ENCODE measurements at regions not wholly inside any gene's neighbourhood (a gene's known extent, or its start where the extent isn't known, plus 50 kb on each side); places are given as distances from the start of the nearest gene placed in this dataset.
"Not testable (repeated sequence)": the region's sequence is repeated elsewhere in the genome, so short reads cannot be mapped to it uniquely, and the experiment has no call there.

DNA sequence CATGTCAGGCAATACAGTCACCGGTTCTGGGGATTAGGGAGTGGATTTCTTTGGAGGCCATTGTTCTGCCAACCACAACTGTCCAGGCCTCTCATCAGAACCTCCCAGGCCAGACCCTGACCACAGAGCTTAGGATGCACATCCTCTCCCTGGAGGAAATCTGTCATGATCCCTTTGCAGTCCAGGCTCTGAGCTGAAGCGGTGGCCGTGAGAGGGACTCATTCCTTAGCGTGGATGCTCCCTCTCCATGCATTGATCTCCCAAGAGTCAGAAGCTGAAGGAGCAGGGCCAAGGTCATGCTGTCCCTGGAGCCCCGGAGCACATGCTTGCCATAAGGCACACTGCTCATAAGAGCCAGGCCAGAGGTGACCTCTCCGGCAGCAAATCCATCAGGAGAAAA, 181.4 kb downstream of the COPRS start:
- no peak for DNase-seq

DNA sequence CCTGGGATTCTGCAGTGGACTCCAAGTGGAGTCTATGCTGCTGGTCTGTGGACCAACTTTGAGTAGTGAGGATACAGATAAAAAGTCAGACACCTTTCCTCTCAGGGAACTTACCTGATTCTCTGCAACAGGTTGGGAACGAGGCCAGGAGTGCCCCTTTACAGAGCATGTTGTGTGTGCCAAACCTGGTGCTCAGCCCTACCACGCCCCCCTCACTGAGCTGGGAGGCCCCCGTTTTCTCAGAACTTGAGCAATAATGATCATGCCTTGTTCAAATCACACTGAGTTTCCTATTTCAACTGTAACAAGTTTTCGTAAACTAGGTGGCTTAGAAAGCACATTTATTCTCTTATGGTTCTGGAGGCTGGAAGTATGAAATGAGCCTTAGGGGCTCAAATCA, 182.0 kb downstream of the COPRS start:
- DNase-seq: no peak

- DNase-seq: not testable (repeated sequence)
These were observed 183.7 kb downstream of the COPRS start for GRCh38 chr17:31675392-31675791.

DNA sequence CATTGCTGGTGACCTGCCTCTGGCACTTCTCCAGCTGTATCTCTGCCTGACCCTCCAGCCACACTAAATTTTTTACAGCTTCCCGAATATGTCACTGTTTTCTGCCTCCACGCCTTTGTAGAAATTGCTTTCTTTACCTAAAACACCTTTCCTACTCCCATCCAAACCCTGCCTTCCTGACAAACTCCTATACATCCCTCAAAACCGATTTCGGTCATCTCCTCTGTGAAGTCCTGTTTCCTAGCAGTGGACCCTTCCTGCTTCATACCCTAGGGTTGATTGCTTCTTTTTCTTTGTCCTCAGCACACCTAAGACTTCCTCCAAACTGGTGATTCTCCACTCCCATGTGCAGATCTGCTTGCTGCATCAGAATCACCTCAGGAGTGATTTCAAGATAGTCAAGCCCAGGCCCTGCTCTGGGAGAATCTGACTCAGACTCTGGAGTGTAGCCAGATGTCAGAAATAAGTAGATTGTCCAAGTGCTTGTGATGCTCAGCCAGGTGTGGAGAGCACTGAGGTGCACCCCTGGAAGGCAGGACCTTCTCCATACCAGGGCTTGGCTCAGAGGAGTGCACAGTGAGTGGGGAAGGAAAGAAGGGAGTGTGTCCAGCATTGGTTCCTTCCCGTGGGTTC, 184.2 kb downstream of the COPRS start:
- no peak for DNase-seq

DNA sequence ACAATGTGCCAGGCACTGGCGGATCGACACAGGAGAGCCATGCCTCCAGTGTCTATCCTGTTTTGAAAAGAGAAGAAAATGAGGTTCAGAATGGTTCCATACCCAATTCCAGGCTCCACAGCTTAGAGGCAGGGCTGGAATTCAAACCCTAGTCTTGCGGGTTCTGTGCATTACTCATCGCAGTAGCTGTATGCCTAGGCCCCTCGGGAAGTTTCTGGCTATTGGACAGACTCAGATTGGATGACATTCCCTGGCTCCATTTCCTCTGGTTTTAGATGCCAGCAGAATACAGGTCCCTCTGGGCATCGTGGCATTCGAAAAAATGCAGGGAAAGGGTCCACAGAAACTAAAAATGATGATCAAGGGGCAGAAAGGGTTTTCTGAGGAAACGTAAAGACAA, 184.7 kb downstream of the COPRS start:
- DNase-seq: no peak

GRCh38 chr17:31673076-31673475, 186.0 kb downstream of the COPRS start:
- DNase-seq: no peak

DNA sequence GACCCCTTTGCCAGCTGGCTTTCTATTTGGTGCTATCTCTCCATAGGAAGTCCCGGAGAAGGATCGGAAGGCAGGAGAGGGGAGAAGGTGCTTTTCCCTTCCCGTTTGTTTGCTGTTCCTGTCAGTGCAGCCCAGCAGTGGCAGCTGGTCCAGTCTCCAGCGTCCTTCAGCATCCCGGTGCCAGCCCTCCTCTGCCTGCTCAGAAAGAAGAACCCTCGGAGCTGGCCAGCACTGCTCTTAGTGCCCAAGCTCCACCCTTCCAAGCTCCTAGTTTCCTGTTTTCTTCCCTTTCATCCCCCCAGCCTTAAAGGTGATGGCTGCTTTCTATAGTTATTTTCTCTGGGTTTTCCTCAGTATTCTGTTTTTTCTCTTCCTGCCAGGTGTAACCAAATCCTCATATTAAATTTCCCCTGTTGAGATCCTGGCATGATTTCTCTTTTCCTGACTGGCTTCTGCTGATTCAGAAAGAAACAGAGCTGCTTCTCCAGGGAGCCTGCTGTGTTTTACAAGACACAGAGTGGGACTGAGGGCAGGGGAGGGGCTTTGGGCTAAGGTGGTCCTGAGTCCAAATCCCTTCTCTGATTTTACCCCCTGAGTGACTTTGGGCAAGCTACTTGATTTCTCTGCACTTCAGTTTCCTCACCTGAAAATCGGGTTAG, 186.8 kb downstream of the COPRS start:
- no peak for DNase-seq

GRCh38 chr17:31663576-31663975, 195.5 kb downstream of the COPRS start:
- no peak for DNase-seq

GRCh38 chr17:31660684-31661083, 198.4 kb downstream of the COPRS start:
- DNase-seq: no peak

GRCh38 chr17:31657876-31658275, 201.2 kb downstream of the COPRS start:
- DNase-seq: no peak

DNA sequence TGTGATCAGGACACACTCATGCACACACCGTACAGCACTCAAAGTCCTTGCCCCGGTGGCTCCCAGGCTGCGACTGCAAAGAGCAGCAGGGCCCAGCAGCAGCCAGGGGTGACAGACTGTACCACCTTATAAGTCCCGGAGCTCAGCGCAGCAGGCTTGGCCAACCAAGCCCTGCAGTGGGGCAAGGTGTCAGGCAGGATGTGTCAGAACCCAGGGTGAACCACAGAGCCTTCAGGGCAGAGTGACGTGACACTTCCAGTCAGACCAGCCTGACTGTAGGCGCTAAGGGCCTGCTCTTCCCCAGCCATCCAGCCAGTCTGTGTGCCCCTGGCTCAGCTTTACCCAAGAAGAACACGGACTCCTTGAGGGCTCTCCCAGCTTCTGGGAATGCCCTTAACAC, 204.1 kb downstream of the COPRS start:
- no peak for DNase-seq

GRCh38 chr17:31653691-31654090, 205.4 kb downstream of the COPRS start:
- DNase-seq: peak; percentile 4

DNA sequence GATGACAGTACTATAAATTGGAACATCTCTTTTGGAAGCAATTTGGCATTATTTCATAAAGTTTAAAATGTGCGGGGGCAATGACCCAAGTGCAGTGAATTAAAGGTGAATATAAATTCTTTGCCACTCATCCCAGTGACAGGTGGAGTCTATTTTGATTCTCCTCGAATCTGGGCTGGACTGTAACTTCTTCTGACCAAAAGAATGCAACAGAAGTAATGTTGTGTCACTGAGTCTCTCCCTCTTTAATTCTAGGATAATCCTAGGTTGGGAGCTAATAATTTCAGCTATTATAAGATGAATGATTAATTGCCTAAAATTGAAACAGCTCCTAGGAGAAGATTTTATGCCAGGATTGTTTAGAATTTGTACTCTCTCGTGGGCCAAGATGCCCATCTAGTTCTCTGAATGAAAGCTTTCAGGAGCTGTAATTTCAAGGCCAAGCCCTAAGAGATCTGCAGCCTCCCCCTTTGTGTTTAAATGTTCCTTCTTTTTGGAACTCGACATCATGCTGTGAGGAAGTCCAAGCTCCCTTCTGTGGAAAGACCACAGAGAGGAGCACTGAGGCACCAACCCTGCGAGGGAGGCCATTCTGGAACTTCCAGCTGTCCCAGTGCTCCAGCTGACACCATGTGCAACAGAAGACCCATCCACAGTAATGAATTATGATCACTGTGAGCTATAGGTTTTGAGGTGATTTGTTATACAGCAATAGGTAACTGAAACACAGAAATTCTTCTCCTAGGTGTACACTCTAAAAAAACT, 208.1 kb downstream of the COPRS start:
- no peak for DNase-seq

GRCh38 chr17:31649302-31649701, 209.7 kb downstream of the COPRS start:
- no peak for DNase-seq

DNA sequence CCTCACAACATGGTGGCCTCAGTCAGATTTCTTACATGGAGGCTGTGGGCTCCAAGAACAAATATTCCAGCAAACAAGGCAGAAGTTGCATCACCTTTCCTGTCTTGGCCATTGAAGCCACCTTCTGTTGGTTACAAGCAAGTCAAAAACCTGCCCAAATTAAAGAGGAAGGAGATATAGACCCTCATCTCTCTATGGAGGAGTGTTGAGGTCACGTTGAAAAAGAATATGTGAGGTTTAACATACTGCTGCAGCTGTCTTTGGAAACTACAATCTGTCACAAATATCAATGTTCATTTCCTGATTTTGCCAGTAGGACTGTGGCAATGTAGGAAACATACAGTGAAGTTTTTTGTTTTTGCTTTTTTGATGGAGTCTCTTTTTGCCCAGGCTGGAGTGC, 211.4 kb downstream of the COPRS start:
- DNase-seq: no peak

GRCh38 chr17:31646642-31647041, 212.4 kb downstream of the COPRS start:
- DNase-seq: no peak

GRCh38 chr17:31645351-31645750, 213.7 kb downstream of the COPRS start:
- DNase-seq: no peak

DNA sequence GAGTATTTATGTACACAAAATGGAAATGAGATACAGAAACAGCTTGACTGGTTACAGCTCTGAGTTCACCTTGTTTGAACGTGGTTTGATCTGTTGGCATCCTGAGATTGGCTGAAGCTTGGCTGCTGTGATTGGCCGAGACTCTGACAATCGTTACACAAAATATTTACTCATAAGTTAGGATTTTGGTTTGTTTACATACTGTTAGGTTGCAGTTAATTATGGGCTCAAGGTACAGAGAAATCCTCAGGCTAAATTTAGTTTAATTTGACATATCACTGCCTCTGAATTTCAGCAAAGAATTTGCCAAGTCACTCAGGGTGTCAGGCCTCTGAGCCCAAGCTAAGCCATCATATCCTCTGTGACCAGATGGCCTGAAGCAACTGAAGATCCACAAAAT, 227.3 kb downstream of the COPRS start:
- DNase-seq: no peak

DNA sequence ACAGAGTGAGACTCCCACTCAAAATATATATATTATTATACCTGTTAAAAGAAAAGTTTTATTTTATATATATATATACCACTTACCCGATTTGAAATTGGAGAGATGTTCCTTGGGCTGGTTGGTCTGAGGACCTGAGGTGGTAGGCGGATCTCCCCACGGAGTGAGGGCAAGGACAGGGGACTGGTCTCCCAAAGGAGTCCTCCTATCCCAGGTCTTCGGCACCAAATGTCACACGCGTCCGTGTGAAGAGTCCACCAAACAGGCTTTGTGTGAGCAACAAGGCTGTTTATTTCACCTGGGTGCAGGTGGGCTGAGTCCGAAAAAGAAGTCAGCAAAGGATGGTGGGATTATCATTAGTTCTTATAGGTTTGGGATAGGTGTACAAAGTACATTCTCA, 228.2 kb downstream of the COPRS start:
- DNase-seq: not testable (repeated sequence)

GRCh38 chr17:31629696-31630470, 229.2 kb downstream of the COPRS start:
- DNase-seq: no peak

- no peak for DNase-seq
These were observed 231.1 kb downstream of the COPRS start for GRCh38 chr17:31627960-31628359.

GRCh38 chr17:31623990-31624389, 232.5 kb downstream of the RAB11FIP4 start:
- DNase-seq: no peak

- DNase-seq: no peak
These were observed 231.0 kb downstream of the RAB11FIP4 start for GRCh38 chr17:31622500-31622899.

Measured in renal pelvis (tissue), 1 donor.